NB4 (cell line): ENCODE measurements at regions not wholly inside any gene's neighbourhood (a gene's known extent, or its start where the extent isn't known, plus 50 kb on each side); places are given as distances from the start of the nearest gene placed in this dataset.

Source experiments
- CTCF ChIP-seq: IDR thresholded peaks from one replicate; pipeline ENCODE4 v1.5.1; 2012; ENCODE audit warnings: low read depth, low read length
- MYC ChIP-seq: IDR thresholded peaks from 2 replicates; pipeline ENCODE4 v1.6.1; 2011; ENCODE audit warnings: low read depth, low read length
- POLR2A ChIP-seq: IDR thresholded peaks from 2 replicates; pipeline ENCODE4 v1.6.1; 2011; ENCODE audit warnings: mild to moderate bottlenecking; ENCODE audit not compliant: insufficient read length; ENCODE audit errors: extremely low read depth
- TF ChIP-seq, protein P1 (sequence below): IDR thresholded peaks from 2 replicates; pipeline ENCODE4 v1.6.1; 2011; ENCODE audit warnings: low read depth, low read length

DNA sequence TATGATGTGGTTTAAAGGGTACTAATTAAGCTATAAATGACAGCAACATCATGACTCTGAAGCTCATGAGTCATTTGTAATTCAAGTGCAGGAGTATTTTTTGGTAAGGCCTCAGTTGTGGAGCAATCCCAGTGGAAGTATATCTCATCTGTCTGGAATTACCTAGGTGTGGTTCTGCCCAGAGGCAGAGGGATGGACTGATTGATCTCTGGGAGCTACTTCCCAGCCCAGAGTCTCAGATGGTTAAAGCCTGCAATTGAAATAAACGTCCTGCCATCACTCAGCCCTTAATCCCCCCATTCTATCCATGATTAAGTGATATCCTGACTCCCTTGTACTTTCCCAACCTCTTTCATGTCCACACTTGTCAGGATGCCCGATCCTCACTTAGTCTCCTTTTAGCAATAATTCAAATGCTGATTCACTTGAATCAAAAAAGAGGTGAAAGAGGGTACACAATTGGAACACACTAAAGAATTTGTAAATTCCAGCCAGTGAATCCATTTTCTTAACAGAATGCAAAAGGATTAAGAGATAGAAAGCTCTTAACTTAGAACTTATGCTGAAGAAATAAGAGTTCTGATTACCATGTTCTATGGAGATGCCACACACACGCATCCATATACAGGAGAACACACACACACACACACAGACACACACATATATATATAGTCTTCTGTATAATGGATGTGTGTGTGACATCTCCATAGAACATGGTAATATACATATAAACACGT is 664.4 kb downstream of the NYAP2 start:
- TF ChIP-seq CTCF: no peak
- no peak for TF ChIP-seq POLR2A
- TF ChIP-seq, protein P1, sequence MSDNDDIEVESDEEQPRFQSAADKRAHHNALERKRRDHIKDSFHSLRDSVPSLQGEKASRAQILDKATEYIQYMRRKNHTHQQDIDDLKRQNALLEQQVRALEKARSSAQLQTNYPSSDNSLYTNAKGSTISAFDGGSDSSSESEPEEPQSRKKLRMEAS: no peak
- no peak for TF ChIP-seq MYC
